ENCODE measurements at regions not wholly inside any gene's neighbourhood (a gene's known extent, or its start where the extent isn't known, plus 50 kb on each side); places are given as distances from the start of the nearest gene placed in this dataset.

GRCh38 chr4:81600520-81601357 is 129.0 kb upstream of the RASGEF1B start:
- SMC1A ChIA-PET (ENCODE audit: uncharacterized antibody, unreplicated experiment): no interaction called here
- TF ChIP-seq ZNF622 (IDR thresholded peaks at IDR 0.05) (no peak), RUNX3 (IDR thresholded peaks at IDR 0.05; ENCODE audit: low read length) (no peak), CBFB (IDR thresholded peaks at IDR 0.05; ENCODE audit: low read depth) (no peak), HCFC1 (IDR thresholded peaks at IDR 0.05; ENCODE audit: low read length) (no peak), SIN3A (IDR thresholded peaks at IDR 0.05; ENCODE audit: low read depth, low read length) (no peak), HSF1 (IDR thresholded peaks at IDR 0.05; ENCODE audit: low read depth, low read length) (no peak), CHD4 (IDR thresholded peaks at IDR 0.05) (no peak), E2F4 (IDR thresholded peaks at IDR 0.05; ENCODE audit: low read depth, low read length) (no peak), PRDM15 (CRISPR knock-in tag; IDR thresholded peaks at IDR 0.05) (no peak), ETV6 (conservative IDR thresholded peaks at IDR 0.05 in 1 of 2, IDR thresholded peaks at IDR 0.05 in 1 of 2; ENCODE audit: borderline replicate concordance in 1 of 2, low read depth in 1 of 2) (no peak), BCL3 (IDR thresholded peaks at IDR 0.05; ENCODE audit: borderline replicate concordance, insufficient read depth, low read depth, low read length, poor library complexity, severe bottlenecking) (no peak), NBN (IDR thresholded peaks at IDR 0.05) (no peak)
- Histone ChIP-seq H3K4me1 (ENCODE audit: control insufficient read depth, insufficient read depth, low read length) (no peaks in the 10 kb centered on the region), H4K20me1 (ENCODE audit: control insufficient read depth, insufficient read depth) (no peaks in the 10 kb centered on the region; the same call in 1 of the 2 replicates), H2AFZ (ENCODE audit: control insufficient read depth, low read depth, low read length) (no peak overlapping the region), H3K9me3 (replicated peaks; ENCODE audit: control insufficient read depth, insufficient read depth, low read length) (no peaks in the 10 kb centered on the region), H3K79me2 (ENCODE audit: control insufficient read depth, insufficient read depth, low read length) (no peaks in the 10 kb centered on the region), H3K4me2 (ENCODE audit: control insufficient read depth, insufficient read depth) (no peak overlapping the region), H3K36me3 (ENCODE audit: control insufficient read depth in 2 of 2, insufficient read depth in 2 of 2, low read length in 1 of 2) (no peaks in the 10 kb centered on the region), H3K4me3 (no peak overlapping the region), H3K9ac (ENCODE audit: control insufficient read depth, insufficient read depth, low read length) (no peak overlapping the region), H3K27me3 (replicated peaks in 1 of 2; ENCODE audit: control insufficient read depth in 2 of 2, insufficient read depth in 2 of 2, low read length in 1 of 2) (no peaks in the 10 kb centered on the region), H3K27ac (ENCODE audit: control insufficient read depth, insufficient read depth) (no peak overlapping the region)
- no peak for FAIRE-seq
- CTCF ChIA-PET: interaction anchor here (1.9 kb wide), 1 partner anchor 16 kb away, joined by 4 read pairs; no protein-coding TSS in a partner anchor
- in situ Hi-C loops (cut with MboI) (no loop called here), intact Hi-C loops (cut with micrococcal nuclease; ENCODE audit: unreplicated experiment) (no loop called here)
- 59% methylated on average over 18 of the region's 18 CpGs for WGBS (ENCODE audit: insufficient coverage, insufficient replicate concordance, low lambda C conversion rate, missing lambda C conversion rate)
- RAD21 ChIA-PET (ENCODE audit: unreplicated experiment): no interaction called here
- BruUV-seq (replicated peaks): no TSS peak
- POLR2A ChIA-PET: no interaction called here
- DNase-seq (ENCODE audit: low read depth, low spot score): no peak
- ATAC-seq: no peak

All from GM12878 (cell line).